ENCODE measurements at regions not wholly inside any gene's neighbourhood (a gene's known extent, or its start where the extent isn't known, plus 50 kb on each side); places are given as distances from the start of the nearest gene placed in this dataset.

GRCh38 chr12:24679126-24679525 is 269.8 kb downstream of the BCAT1 start:
- no peak overlapping the region for H3K4me3 Mint-ChIP-seq
- H3K27me3 Mint-ChIP-seq (ENCODE audit: low read depth in 2 of 2): peaks cover 0 to 2% of the 10 kb centered on the region in 2 donors

GRCh38 chr12:24678436-24678835 is 270.5 kb downstream of the BCAT1 start:
- Histone ChIP-seq H3K4me3 (ENCODE audit: low read length) (no peak overlapping the region), H3K27ac (ENCODE audit: low read length) (no peak overlapping the region), H3K9me3 (ENCODE audit: control insufficient read depth, insufficient read depth, low read length) (no peaks in the 10 kb centered on the region), H3K36me3 (ENCODE audit: control insufficient read depth, insufficient read depth, low read length) (no peaks in the 10 kb centered on the region), H3K27me3 (ENCODE audit: control insufficient read depth, insufficient read depth, low read length) (no peaks in the 10 kb centered on the region), H3K4me1 (ENCODE audit: control insufficient read depth, insufficient read depth, low read length) (no peaks in the 10 kb centered on the region)
- intact Hi-C loops (cut with micrococcal nuclease): no loop called here
- 90% methylated on average over 2 of the region's 2 CpGs for WGBS (ENCODE audit: insufficient coverage)
- Mint-ChIP-seq H3K4me3 (no peak overlapping the region), H3K36me3 (no peaks in the 10 kb centered on the region), H3K9me3 (no peaks in the 10 kb centered on the region), H3K27me3 (ENCODE audit: low read depth in 2 of 2) (no peaks in the 10 kb centered on the region), H3K27ac (no peak overlapping the region), H3K4me1 (no peaks in the 10 kb centered on the region)
- ATAC-seq (no peak), DNase-seq (no peak)
- TF ChIP-seq CTCF (IDR thresholded peaks at IDR 0.05): no peak

More at GRCh38 chr12:24679126-24679525, 269.8 kb downstream of the BCAT1 start:
- Mint-ChIP-seq H3K36me3 (no peaks in the 10 kb centered on the region), H3K4me1 (no peaks in the 10 kb centered on the region), H3K9me3 (no peaks in the 10 kb centered on the region), H3K27ac (no peak overlapping the region)
- intact Hi-C loops (cut with micrococcal nuclease): no loop called here
- no peak for TF ChIP-seq CTCF (IDR thresholded peaks at IDR 0.05)
- Histone ChIP-seq H3K4me1 (ENCODE audit: control insufficient read depth, insufficient read depth, low read length) (no peaks in the 10 kb centered on the region), H3K27me3 (ENCODE audit: control insufficient read depth, insufficient read depth, low read length) (no peaks in the 10 kb centered on the region), H3K27ac (ENCODE audit: low read length) (no peak overlapping the region), H3K9me3 (ENCODE audit: control insufficient read depth, insufficient read depth, low read length) (no peaks in the 10 kb centered on the region), H3K36me3 (ENCODE audit: control insufficient read depth, insufficient read depth, low read length) (no peaks in the 10 kb centered on the region), H3K4me3 (ENCODE audit: low read length) (no peak overlapping the region)
- ATAC-seq (no peak), DNase-seq (no peak)
- WGBS (ENCODE audit: insufficient coverage): 84% methylated on average over 2 of the region's 3 CpGs

GRCh38 chr12:24668563-24668962 is 280.3 kb downstream of the BCAT1 start:
- Mint-ChIP-seq H3K27ac (no peak overlapping the region), H3K27me3 (ENCODE audit: low read depth in 2 of 2) (peaks cover 9 to 13% of the 10 kb centered on the region in 2 donors), H3K4me1 (no peaks in the 10 kb centered on the region), H3K9me3 (no peaks in the 10 kb centered on the region), H3K4me3 (no peak overlapping the region), H3K36me3 (no peaks in the 10 kb centered on the region)
- WGBS (ENCODE audit: insufficient coverage): 100% methylated on average over 1 of the region's 2 CpGs
- no peak overlapping the region for H3K27ac ChIP-seq (ENCODE audit: low read length)
- no peaks in the 10 kb centered on the region for H3K36me3 ChIP-seq (ENCODE audit: control insufficient read depth, insufficient read depth, low read length)
- H3K4me3 ChIP-seq (ENCODE audit: low read length): no peak overlapping the region
- intact Hi-C loops (cut with micrococcal nuclease): no loop called here
- DNase-seq (no peak), ATAC-seq (no peak)
- no peak for TF ChIP-seq CTCF (IDR thresholded peaks at IDR 0.05)
- H3K9me3 ChIP-seq (ENCODE audit: control insufficient read depth, insufficient read depth, low read length): no peaks in the 10 kb centered on the region
- H3K4me1 ChIP-seq (ENCODE audit: control insufficient read depth, insufficient read depth, low read length): no peaks in the 10 kb centered on the region
- H3K27me3 ChIP-seq (ENCODE audit: control insufficient read depth, insufficient read depth, low read length): no peaks in the 10 kb centered on the region

- DNase-seq: no peak
- no peak overlapping the region for H3K27ac Mint-ChIP-seq
Observed at GRCh38 chr12:24664161-24664880, 284.6 kb downstream of the BCAT1 start.

More at GRCh38 chr12:24664161-24664880, 284.6 kb downstream of the BCAT1 start:
- intact Hi-C loops (cut with micrococcal nuclease): no loop called here
- H3K27me3 Mint-ChIP-seq (ENCODE audit: low read depth in 2 of 2): peaks cover 9 to 10% of the 10 kb centered on the region in 2 donors
- no peak overlapping the region for H3K4me3 Mint-ChIP-seq
- Histone ChIP-seq H3K4me1 (ENCODE audit: control insufficient read depth, insufficient read depth, low read length) (no peaks in the 10 kb centered on the region), H3K36me3 (ENCODE audit: control insufficient read depth, insufficient read depth, low read length) (no peaks in the 10 kb centered on the region), H3K4me3 (ENCODE audit: low read length) (no peak overlapping the region), H3K27me3 (ENCODE audit: control insufficient read depth, insufficient read depth, low read length) (no peaks in the 10 kb centered on the region), H3K27ac (ENCODE audit: low read length) (no peak overlapping the region), H3K9me3 (ENCODE audit: control insufficient read depth, insufficient read depth, low read length) (no peaks in the 10 kb centered on the region)
- no peak for TF ChIP-seq CTCF (IDR thresholded peaks at IDR 0.05)
- ATAC-seq: no peak
- WGBS (ENCODE audit: insufficient coverage): 92% methylated on average over 9 of the region's 9 CpGs
- no peaks in the 10 kb centered on the region for H3K36me3 Mint-ChIP-seq
- H3K9me3 Mint-ChIP-seq: no peaks in the 10 kb centered on the region
- no peaks in the 10 kb centered on the region for H3K4me1 Mint-ChIP-seq
